ENCODE measurements at regions not wholly inside any gene's neighbourhood (a gene's known extent, or its start where the extent isn't known, plus 50 kb on each side); places are given as distances from the start of the nearest gene placed in this dataset.

- peaks cover 53 to 60% of the 10 kb centered on the region in 2 experiments for H3K4me1 Mint-ChIP-seq
- Histone ChIP-seq H3K18ac (ENCODE audit: insufficient read length, low read depth, low read length) (no peak overlapping the region), H4K20me1 (ENCODE audit: control insufficient read depth, insufficient read depth, insufficient read length) (no peaks in the 10 kb centered on the region), H3K79me1 (ENCODE audit: insufficient read depth, low read depth, low read length, poor library complexity, severe bottlenecking) (peaks cover 3% of the 10 kb centered on the region), H3K4me1 (ENCODE audit: insufficient read depth, low read length) (peaks cover 25% of the 10 kb centered on the region), H3K4me2 (ENCODE audit: insufficient read depth, insufficient read length, low read length) (peak overlapping the region; percentile 41), H2BK15ac (ENCODE audit: low read depth, low read length) (no peak overlapping the region), H3K14ac (ENCODE audit: insufficient read depth, low read length) (no peak overlapping the region), H3K79me2 (ENCODE audit: insufficient read depth, low read length) (peaks cover 16% of the 10 kb centered on the region; the same call in 1 of the 2 replicates), H2AK5ac (ENCODE audit: insufficient read length, low read length) (no peak overlapping the region), H3K23me2 (ENCODE audit: insufficient read length, low read depth, low read length, poor library complexity, severe bottlenecking) (no peaks in the 10 kb centered on the region), H2BK5ac (ENCODE audit: insufficient read length, low read length) (no peak overlapping the region), H3K27ac (ENCODE audit: insufficient read length, low read depth, low read length) (peak overlapping the region; percentile 94), H3K9me3 (ENCODE audit: control insufficient read depth, low read depth, low read length) (no peaks in the 10 kb centered on the region), H2BK20ac (ENCODE audit: low read depth, low read length, poor library complexity, severe bottlenecking) (no peak overlapping the region), H3T11ph (ENCODE audit: low read length) (no peak overlapping the region), H2AFZ (ENCODE audit: low read length) (no peak overlapping the region), H3K23ac (ENCODE audit: insufficient read length, low read depth, low read length) (no peak overlapping the region), H4K91ac (ENCODE audit: insufficient read length, low read depth, low read length) (no peak overlapping the region), H4K8ac (replicated peaks; ENCODE audit: insufficient read length, low read depth, low read length) (no peak overlapping the region), H3K56ac (ENCODE audit: insufficient read length, low read depth, low read length) (no peak overlapping the region), H3K4ac (ENCODE audit: low read depth, low read length) (no peak overlapping the region), H3K9ac (ENCODE audit: extremely low read depth, insufficient read length, low read length) (no peak overlapping the region), H2BK120ac (ENCODE audit: low read depth, low read length, poor library complexity, severe bottlenecking) (no peak overlapping the region), H4K5ac (ENCODE audit: insufficient read length, low read depth, low read length) (no peak overlapping the region), H2BK12ac (ENCODE audit: insufficient read length, low read depth, low read length) (no peak overlapping the region), H3K27me3 (ENCODE audit: insufficient read depth, low read length) (no peaks in the 10 kb centered on the region)
- H3K36me3 Mint-ChIP-seq (ENCODE audit: insufficient read depth in 1 of 3, low read depth in 3 of 3) = peaks cover 12 to 46% (median 39%) of the 10 kb centered on the region in 3 experiments
- H3K27me3 Mint-ChIP-seq (ENCODE audit: low read depth) = no peaks in the 10 kb centered on the region
- no peaks in the 10 kb centered on the region for H3K9me3 Mint-ChIP-seq
- no peak for TF ChIP-seq CTCF (conservative IDR thresholded peaks at IDR 0.05)
- peak overlapping the region; percentile 92 to 99 (median 96) for H3K27ac Mint-ChIP-seq
- DNase-seq = peak; percentile 80
- no CpG with 5 or more reads among the region's 2 CpGs for WGBS (ENCODE audit: extremely low coverage, insufficient read length, low lambda C conversion rate)
- H3K4me3 Mint-ChIP-seq = peak overlapping the region; percentile 29 to 49
Observed at GRCh38 chrX:73965833-73966232, 113.3 kb upstream of the XIST start.

Measured in H9 (cell line).